HCT116 (cell line): ENCODE measurements at regions not wholly inside any gene's neighbourhood (a gene's known extent, or its start where the extent isn't known, plus 50 kb on each side); places are given as distances from the start of the nearest gene placed in this dataset.

Source experiments
- ATAC-seq: fragments of 200-7000 bp; cut with Tn5 transposase; 2 replicates; pipeline ENCODE4 v1.9.1; 2020; ENCODE audit warnings: mild to moderate bottlenecking, moderate library complexity
- BruUV-seq: library from RNA; stranded (reverse); fragments of 400-500 nt; replicated peaks from 2 replicates; lab custom pipeline; 2021; lab: Mats Ljungman, UMichigan
- CTCF ChIA-PET: fragments of 300-600 bp; sonication (Branson Sonifier 250); formaldehyde crosslinking; loops from one replicate; lab custom pipeline; 2021; ENCODE audit warnings: antibody characterized with exemption; lab: Charles Lee
- POLR2A ChIA-PET: fragments of 300-600, 350-600 bp; sonication (Branson Sonifier 250); formaldehyde crosslinking; loops from one replicate; lab custom pipeline; 2021; ENCODE audit warnings: antibody characterized with exemption; lab: Charles Lee
- RAD21 ChIA-PET, 2 experiments: fragments of 300-600 bp; sonication (Branson Sonifier 250); formaldehyde crosslinking; loops; one replicate each; lab custom pipeline; 2023; ENCODE audit warnings: low total read pairs in 2 of 2; ENCODE audit not compliant: uncharacterized antibody in 2 of 2, unreplicated experiment in 2 of 2, low non-redundant PET in 1 of 2; lab: Charles Lee
- DNase-seq: peaks from one replicate; pipeline ENCODE4 v3.0.0-alpha.2; 2010; ENCODE audit warnings: low read depth, low spot score
- H2AFZ ChIP-seq: fragments of 200-600 bp; shearing (Covaris generic), sonication (generic); 2 replicates; pipeline ENCODE4 v1.6.1; 2017; ENCODE audit warnings: low read depth, mixed run types, mixed read lengths, antibody characterized with exemption, low read length; ENCODE audit not compliant: poor library complexity, severe bottlenecking
- H3K27ac ChIP-seq: 2 replicates; pipeline ENCODE4 v1.5.1; 2012; ENCODE audit warnings: low read depth, low read length
- H3K27me3 ChIP-seq: fragments of 200-600 bp; sonication (generic); 2 replicates; pipeline ENCODE4 v1.6.1; 2016; ENCODE audit warnings: mixed run types, low read length, mixed read lengths; ENCODE audit not compliant: insufficient read depth
- H3K36me3 ChIP-seq, 2 experiments: fragments of 200-500 bp in 1 of 2; fragments of 200-600 bp in 1 of 2; sonication (Bioruptor generic) in 1 of 2; sonication (generic) in 1 of 2; 2 replicates each; pipeline versions ENCODE4 v1.5.1 to v1.6.1; 2014 to 2016; ENCODE audit warnings: low read length in 2 of 2, inconsistent platforms in 1 of 2, mixed read lengths in 1 of 2, mixed run types in 1 of 2; ENCODE audit not compliant: insufficient read depth in 2 of 2, control insufficient read depth in 1 of 2
- H3K4me1 ChIP-seq, 2 experiments: fragments of 200-600 bp in 1 of 2; sonication (generic) in 1 of 2; 2 replicates each; pipeline versions ENCODE4 v1.5.1 to v1.6.1; 2012 to 2017; ENCODE audit warnings: low read length in 2 of 2, inconsistent platforms in 1 of 2, mild to moderate bottlenecking in 1 of 2, mixed read lengths in 1 of 2, mixed run types in 1 of 2, moderate library complexity in 1 of 2; ENCODE audit not compliant: insufficient read depth in 2 of 2, control insufficient read depth in 1 of 2
- H3K4me2 ChIP-seq: fragments of 200-600 bp; sonication (generic); 2 replicates; pipeline ENCODE4 v1.6.1; 2017; ENCODE audit warnings: mixed run types, low read length, mixed read lengths
- H3K4me3 ChIP-seq, 2 experiments: fragments of 200-600 bp in 1 of 2; sonication (generic) in 1 of 2; replicated peaks in 1 of 2; 2 replicates each; pipeline ENCODE4 v1.5.1; 2011 to 2016; ENCODE audit warnings: low read length in 2 of 2, control low read depth in 1 of 2, low read depth in 1 of 2, mild to moderate bottlenecking in 1 of 2, mixed read lengths in 1 of 2, mixed run types in 1 of 2
- H3K79me2 ChIP-seq: fragments of 200-600 bp; sonication (generic); 2 replicates; pipeline ENCODE4 v1.6.1; 2017; ENCODE audit warnings: mild to moderate bottlenecking, mixed run types, low read length, moderate library complexity, mixed read lengths; ENCODE audit not compliant: insufficient read depth
- H3K9ac ChIP-seq: fragments of 200-600 bp; sonication (generic); 2 replicates; pipeline ENCODE4 v1.6.1; 2016; ENCODE audit warnings: low read length, mixed read lengths
- H3K9me2 ChIP-seq: fragments of 200-600 bp; sonication (generic), shearing (Covaris generic); 2 replicates; pipeline ENCODE4 v1.6.1; 2017; ENCODE audit warnings: mixed run types, mild to moderate bottlenecking, moderate library complexity; ENCODE audit not compliant: insufficient read depth
- H3K9me3 ChIP-seq, 2 experiments: fragments of 200-500 bp in 1 of 2; fragments of 200-600 bp in 1 of 2; sonication (Bioruptor generic) in 1 of 2; sonication (generic) in 1 of 2; 2 replicates each; pipeline ENCODE4 v1.6.1; 2014 to 2017; ENCODE audit warnings: low read length in 2 of 2, mixed read lengths in 2 of 2, inconsistent platforms in 1 of 2, low read depth in 1 of 2, mild to moderate bottlenecking in 1 of 2, mixed run types in 1 of 2, moderate library complexity in 1 of 2; ENCODE audit not compliant: control insufficient read depth in 1 of 2, insufficient read depth in 1 of 2
- H4K20me1 ChIP-seq: fragments of 200-600 bp; sonication (generic), shearing (Covaris generic); 2 replicates; pipeline ENCODE4 v1.6.1; 2017; ENCODE audit warnings: mixed run types, mild to moderate bottlenecking, moderate library complexity; ENCODE audit not compliant: insufficient read depth
- EGR1 ChIP-seq: IDR thresholded peaks from 2 replicates; pipeline ENCODE4 v1.6.1; 2012; ENCODE audit warnings: low read depth
- EZH2 ChIP-seq: fragments of 200-600 bp; sonication (generic); IDR thresholded peaks from 2 replicates; pipeline ENCODE4 v1.6.1; 2017; ENCODE audit warnings: antibody characterized with exemption, mixed run types
- EZH2phosphoT487 ChIP-seq: fragments of 200-600 bp; IDR thresholded peaks from 2 replicates; pipeline ENCODE4 v1.6.1; 2018; ENCODE audit warnings: antibody characterized with exemption, borderline replicate concordance
- FOSL1 ChIP-seq: IDR thresholded peaks from 2 replicates; pipeline ENCODE4 v1.6.1; 2012; ENCODE audit warnings: low read depth
- JUND ChIP-seq: IDR thresholded peaks from 2 replicates; pipeline ENCODE4 v1.6.1; 2012
- POLR2A ChIP-seq: IDR thresholded peaks from 2 replicates; pipeline ENCODE4 v1.7.0; 2011; ENCODE audit warnings: borderline replicate concordance; ENCODE audit not compliant: insufficient read depth, insufficient read length; ENCODE audit errors: extremely low read depth
- POLR2AphosphoS5 ChIP-seq: IDR thresholded peaks from 2 replicates; pipeline ENCODE4 v1.6.1; 2011; ENCODE audit warnings: mild to moderate bottlenecking, low read depth, low read length, moderate library complexity
- RAD21 ChIP-seq: IDR thresholded peaks from 2 replicates; pipeline ENCODE4 v1.6.1; 2012; ENCODE audit warnings: low read depth, mild to moderate bottlenecking
- YY1 ChIP-seq: IDR thresholded peaks from 2 replicates; pipeline ENCODE4 v1.6.1; 2011; ENCODE audit warnings: low read length, low read depth, moderate library complexity, mild to moderate bottlenecking; ENCODE audit not compliant: insufficient replicate concordance; ENCODE audit errors: extremely low read depth
- ZFX ChIP-seq: fragments of 450-650 bp; IDR thresholded peaks from 2 replicates; pipeline ENCODE4 v1.6.1; 2017
- ZNF274 ChIP-seq: fragments of 200-500 bp; sonication (Bioruptor generic); IDR thresholded peaks from 2 replicates; pipeline ENCODE4 v1.6.1; 2014; ENCODE audit warnings: mild to moderate bottlenecking, low read depth, low read length, inconsistent platforms
- intact Hi-C: fragments of 100-400 bp; cut with micrococcal nuclease; formaldehyde crosslinking; loops from 2 replicates; pipeline ENCODE4 v1.10.0; 2022
- TF ChIP-seq, protein P1 (sequence below): IDR thresholded peaks from 2 replicates; pipeline ENCODE4 v1.6.1; 2011; ENCODE audit warnings: mild to moderate bottlenecking, low read length, moderate library complexity; ENCODE audit not compliant: insufficient replicate concordance; ENCODE audit errors: extremely low read depth

DNA sequence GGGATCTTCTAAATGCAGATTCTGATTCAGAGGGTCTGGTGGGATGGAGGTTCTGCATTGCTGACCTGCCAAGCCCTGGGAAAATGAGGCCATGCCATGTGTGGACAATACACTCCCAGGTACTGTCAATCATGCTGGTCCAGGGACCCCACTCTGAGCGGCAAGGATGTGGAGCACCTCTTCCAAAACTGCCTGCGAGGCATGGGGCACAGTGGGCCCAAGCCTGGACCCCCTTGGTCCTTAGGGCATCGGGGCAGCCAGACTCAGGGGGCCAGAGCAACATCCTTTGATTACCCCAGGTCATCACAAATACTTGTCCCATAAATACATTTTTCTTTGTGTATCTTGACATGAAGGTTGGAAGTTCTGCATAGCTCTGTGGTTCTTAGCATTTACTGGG lies 76.8 kb upstream of the NXT1 start:
- Histone ChIP-seq H3K36me3 (no peaks in the 10 kb centered on the region), H3K79me2 (no peaks in the 10 kb centered on the region), H3K9me3 (no peaks in the 10 kb centered on the region), H3K4me2 (no peak overlapping the region), H3K9me2 (no peaks in the 10 kb centered on the region), H2AFZ (no peak overlapping the region), H3K27me3 (peaks cover 15% of the 10 kb centered on the region), H3K4me3 (no peak overlapping the region), H3K9ac (no peak overlapping the region), H4K20me1 (no peaks in the 10 kb centered on the region), H3K4me1 (no peaks in the 10 kb centered on the region), H3K27ac (no peak overlapping the region)
- POLR2A ChIA-PET: no interaction called here
- RAD21 ChIA-PET: no interaction called here
- ATAC-seq (no peak), DNase-seq (no peak)
- CTCF ChIA-PET: no interaction called here
- intact Hi-C loops: no loop called here
- no TSS peak for BruUV-seq
- TF ChIP-seq, protein P1, sequence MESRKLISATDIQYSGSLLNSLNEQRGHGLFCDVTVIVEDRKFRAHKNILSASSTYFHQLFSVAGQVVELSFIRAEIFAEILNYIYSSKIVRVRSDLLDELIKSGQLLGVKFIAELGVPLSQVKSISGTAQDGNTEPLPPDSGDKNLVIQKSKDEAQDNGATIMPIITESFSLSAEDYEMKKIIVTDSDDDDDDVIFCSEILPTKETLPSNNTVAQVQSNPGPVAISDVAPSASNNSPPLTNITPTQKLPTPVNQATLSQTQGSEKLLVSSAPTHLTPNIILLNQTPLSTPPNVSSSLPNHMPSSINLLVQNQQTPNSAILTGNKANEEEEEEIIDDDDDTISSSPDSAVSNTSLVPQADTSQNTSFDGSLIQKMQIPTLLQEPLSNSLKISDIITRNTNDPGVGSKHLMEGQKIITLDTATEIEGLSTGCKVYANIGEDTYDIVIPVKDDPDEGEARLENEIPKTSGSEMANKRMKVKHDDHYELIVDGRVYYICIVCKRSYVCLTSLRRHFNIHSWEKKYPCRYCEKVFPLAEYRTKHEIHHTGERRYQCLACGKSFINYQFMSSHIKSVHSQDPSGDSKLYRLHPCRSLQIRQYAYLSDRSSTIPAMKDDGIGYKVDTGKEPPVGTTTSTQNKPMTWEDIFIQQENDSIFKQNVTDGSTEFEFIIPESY: no peak
- TF ChIP-seq EZH2phosphoT487 (no peak), EGR1 (no peak), POLR2A (no peak), EZH2 (no peak), RAD21 (no peak), ZFX (no peak), POLR2AphosphoS5 (no peak), FOSL1 (no peak), YY1 (no peak), ZNF274 (no peak), JUND (no peak)
